ENCODE measurements at regions not wholly inside any gene's neighbourhood (a gene's known extent, or its start where the extent isn't known, plus 50 kb on each side); places are given as distances from the start of the nearest gene placed in this dataset.
"Not testable (repeated sequence)": the region's sequence is repeated elsewhere in the genome, so short reads cannot be mapped to it uniquely, and the experiment has no call there.

GRCh38 chr3:33958661-33959060, 160.2 kb downstream of the PDCD6IP start:
- DNase-seq, result no peak

GRCh38 chr3:33962396-33962795, 164.0 kb downstream of the PDCD6IP start:
- DNase-seq, result no peak
- Histone ChIP-seq H4K20me1 (ENCODE audit: insufficient read depth) (no peaks in the 10 kb centered on the region), H3K27me3 (ENCODE audit: insufficient read depth, low read depth) (no peaks in the 10 kb centered on the region), H3K9me2 (ENCODE audit: insufficient read depth) (no peaks in the 10 kb centered on the region), H2AFZ (no peak overlapping the region), H3K4me3 (no peak overlapping the region), H3K36me3 (ENCODE audit: low read depth) (no peaks in the 10 kb centered on the region), H3K4me2 (no peak overlapping the region), H3K4me1 (replicated peaks; ENCODE audit: insufficient read depth) (no peaks in the 10 kb centered on the region), H3K9me3 (ENCODE audit: insufficient read depth, low read depth) (no peaks in the 10 kb centered on the region), H3F3A (ENCODE audit: insufficient read depth, low read depth) (no peaks in the 10 kb centered on the region), H3K27ac (no peak overlapping the region), H3K79me2 (ENCODE audit: low read depth) (no peaks in the 10 kb centered on the region)
- POLR2A ChIA-PET (ENCODE audit: unreplicated experiment), result no interaction called here
- CTCF ChIA-PET, result no interaction called here
- intact Hi-C loops (cut with micrococcal nuclease; ENCODE audit: unreplicated experiment), result no loop called here
- BruUV-seq (replicated peaks), result no TSS peak
- TF ChIP-seq CTCF (conservative IDR thresholded peaks at IDR 0.05), result no peak
- no peak for TF ChIP-seq EZH2 (IDR thresholded peaks at IDR 0.05; ENCODE audit: low read depth)

More at GRCh38 chr3:33958661-33959060, 160.2 kb downstream of the PDCD6IP start:
- ChIA-PET POLR2A (ENCODE audit: unreplicated experiment) (no interaction called here), CTCF (no interaction called here)
- H3K4me2 ChIP-seq, result no peak overlapping the region
- H3K9me2 ChIP-seq (ENCODE audit: insufficient read depth), result no peaks in the 10 kb centered on the region
- BruUV-seq (replicated peaks), result no TSS peak
- H3K4me3 ChIP-seq, result no peak overlapping the region
- H3K4me1 ChIP-seq (replicated peaks; ENCODE audit: insufficient read depth), result no peaks in the 10 kb centered on the region
- H3K27me3 ChIP-seq (ENCODE audit: insufficient read depth, low read depth), result no peaks in the 10 kb centered on the region
- no peaks in the 10 kb centered on the region for H3K79me2 ChIP-seq (ENCODE audit: low read depth)
- TF ChIP-seq CTCF (conservative IDR thresholded peaks at IDR 0.05), result no peak
- TF ChIP-seq EZH2 (IDR thresholded peaks at IDR 0.05; ENCODE audit: low read depth), result no peak
- H4K20me1 ChIP-seq (ENCODE audit: insufficient read depth), result no peaks in the 10 kb centered on the region
- H3K9me3 ChIP-seq (ENCODE audit: insufficient read depth, low read depth), result no peaks in the 10 kb centered on the region
- H3K27ac ChIP-seq, result no peak overlapping the region
- intact Hi-C loops (cut with micrococcal nuclease; ENCODE audit: unreplicated experiment), result no loop called here
- H2AFZ ChIP-seq, result no peak overlapping the region
- no peaks in the 10 kb centered on the region for H3F3A ChIP-seq (ENCODE audit: insufficient read depth, low read depth)
- H3K36me3 ChIP-seq (ENCODE audit: low read depth), result no peaks in the 10 kb centered on the region

- H3K36me3 ChIP-seq (ENCODE audit: low read depth); H4K20me1 ChIP-seq (ENCODE audit: insufficient read depth); H3K4me2 ChIP-seq; H3K27me3 ChIP-seq (ENCODE audit: insufficient read depth, low read depth); DNase-seq; H3K79me2 ChIP-seq (ENCODE audit: low read depth); H3F3A ChIP-seq (ENCODE audit: insufficient read depth, low read depth); BruUV-seq (replicated peaks); H3K27ac ChIP-seq; H3K4me3 ChIP-seq; CTCF ChIA-PET; H2AFZ ChIP-seq; POLR2A ChIA-PET (ENCODE audit: unreplicated experiment); H3K9me2 ChIP-seq (ENCODE audit: insufficient read depth); H3K9me3 ChIP-seq (ENCODE audit: insufficient read depth, low read depth); intact Hi-C loops (cut with micrococcal nuclease; ENCODE audit: unreplicated experiment); H3K4me1 ChIP-seq (replicated peaks; ENCODE audit: insufficient read depth): not testable (repeated sequence)
These were observed 171.8 kb downstream of the PDCD6IP start for GRCh38 chr3:33970180-33970579.

- ChIA-PET POLR2A (ENCODE audit: unreplicated experiment) (no interaction called here), CTCF (no interaction called here)
- Histone ChIP-seq H3F3A (ENCODE audit: insufficient read depth, low read depth) (no peaks in the 10 kb centered on the region), H3K4me1 (replicated peaks; ENCODE audit: insufficient read depth) (no peaks in the 10 kb centered on the region), H3K9me2 (ENCODE audit: insufficient read depth) (no peaks in the 10 kb centered on the region), H3K79me2 (ENCODE audit: low read depth) (no peaks in the 10 kb centered on the region), H4K20me1 (ENCODE audit: insufficient read depth) (no peaks in the 10 kb centered on the region), H3K27me3 (ENCODE audit: insufficient read depth, low read depth) (no peaks in the 10 kb centered on the region), H3K9me3 (ENCODE audit: insufficient read depth, low read depth) (no peaks in the 10 kb centered on the region), H3K4me3 (no peak overlapping the region), H2AFZ (no peak overlapping the region), H3K27ac (no peak overlapping the region), H3K4me2 (no peak overlapping the region), H3K36me3 (ENCODE audit: low read depth) (no peaks in the 10 kb centered on the region)
- intact Hi-C loops (cut with micrococcal nuclease; ENCODE audit: unreplicated experiment), result no loop called here
- no TSS peak for BruUV-seq (replicated peaks)
- TF ChIP-seq EZH2 (IDR thresholded peaks at IDR 0.05; ENCODE audit: low read depth) (no peak), CTCF (conservative IDR thresholded peaks at IDR 0.05) (no peak)
- DNase-seq, result no peak
These were observed 172.6 kb downstream of the PDCD6IP start for GRCh38 chr3:33971055-33971454.
